ENCODE measurements at regions not wholly inside any gene's neighbourhood (a gene's known extent, or its start where the extent isn't known, plus 50 kb on each side); places are given as distances from the start of the nearest gene placed in this dataset.

DNA sequence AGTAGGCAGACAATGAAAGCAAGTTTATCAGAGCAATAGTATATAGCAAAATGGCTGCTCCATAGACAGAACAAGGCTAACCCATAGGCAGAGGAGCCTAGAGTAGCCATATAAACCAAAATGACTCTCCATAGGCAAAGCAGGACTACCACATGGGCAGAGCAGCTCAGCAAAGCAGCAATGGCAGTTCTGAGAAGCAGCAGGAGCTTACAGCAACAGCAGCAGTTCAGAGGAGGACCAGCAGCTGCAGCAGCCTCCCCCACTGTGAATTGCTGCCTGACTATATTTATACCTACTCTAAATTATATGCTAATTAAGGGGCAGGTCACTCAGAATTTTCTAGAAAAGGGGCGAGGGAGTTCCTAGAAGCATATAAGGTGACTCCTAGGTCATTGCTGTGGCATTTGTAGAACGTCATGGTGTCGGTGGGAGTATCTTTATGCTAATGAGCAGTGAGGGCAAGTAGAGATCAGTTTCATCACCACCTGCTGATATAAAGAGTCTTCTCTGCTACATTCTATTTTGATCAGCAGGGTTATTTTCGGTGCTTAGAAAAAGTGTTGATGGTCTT lies 1115.5 kb downstream of the DTWD2 start:
- in situ Hi-C loops (cut with MboI) = no loop called here
- H3K36me3 ChIP-seq (ENCODE audit: control insufficient read depth in 2 of 2, insufficient read depth in 2 of 2, low read length in 1 of 2) = no peaks in the 10 kb centered on the region
- CTCF ChIA-PET = no interaction called here
- no peaks in the 10 kb centered on the region for H3K27me3 ChIP-seq (replicated peaks in 1 of 2; ENCODE audit: control insufficient read depth in 2 of 2, insufficient read depth in 2 of 2, low read length in 1 of 2)
- no peak overlapping the region for H2AFZ ChIP-seq (ENCODE audit: control insufficient read depth, low read depth, low read length)
- H3K4me1 ChIP-seq (ENCODE audit: control insufficient read depth, insufficient read depth, low read length) = no peaks in the 10 kb centered on the region
- no peak for FAIRE-seq
- TF ChIP-seq NFYB (IDR thresholded peaks at IDR 0.05; ENCODE audit: insufficient read depth, low read depth, low read length) = no peak
- TF ChIP-seq, protein P1, sequence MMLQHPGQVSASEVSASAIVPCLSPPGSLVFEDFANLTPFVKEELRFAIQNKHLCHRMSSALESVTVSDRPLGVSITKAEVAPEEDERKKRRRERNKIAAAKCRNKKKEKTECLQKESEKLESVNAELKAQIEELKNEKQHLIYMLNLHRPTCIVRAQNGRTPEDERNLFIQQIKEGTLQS (IDR thresholded peaks at IDR 0.05; ENCODE audit: borderline replicate concordance, extremely low read depth, low read depth, low read length) = no peak
- TF ChIP-seq HDAC2 (IDR thresholded peaks at IDR 0.05) = no peak
- no peak for TF ChIP-seq ASH2L (IDR thresholded peaks at IDR 0.05; ENCODE audit: borderline replicate concordance, low read depth)
- H3K9me3 ChIP-seq (replicated peaks; ENCODE audit: control insufficient read depth, insufficient read depth, low read length) = no peaks in the 10 kb centered on the region
- SMC1A ChIA-PET (ENCODE audit: uncharacterized antibody, unreplicated experiment) = no interaction called here
- intact Hi-C loops (cut with micrococcal nuclease; ENCODE audit: unreplicated experiment) = no loop called here
- POLR2A ChIA-PET = no interaction called here
- WGBS (ENCODE audit: insufficient coverage, insufficient replicate concordance, low lambda C conversion rate, missing lambda C conversion rate) = 31% methylated on average over 4 of the region's 4 CpGs
- no peak overlapping the region for H3K4me2 ChIP-seq (ENCODE audit: control insufficient read depth, insufficient read depth)
- no peak overlapping the region for H3K27ac ChIP-seq (ENCODE audit: control insufficient read depth, insufficient read depth)
- no peak for ATAC-seq
- DNase-seq (ENCODE audit: low read depth, low spot score) = no peak
- no peak overlapping the region for H3K4me3 ChIP-seq
- H3K9ac ChIP-seq (ENCODE audit: control insufficient read depth, insufficient read depth, low read length) = no peak overlapping the region
- RAD21 ChIA-PET (ENCODE audit: unreplicated experiment) = no interaction called here
- H3K79me2 ChIP-seq (ENCODE audit: control insufficient read depth, insufficient read depth, low read length) = no peaks in the 10 kb centered on the region
- no TSS peak for BruUV-seq (replicated peaks)
- H4K20me1 ChIP-seq (ENCODE audit: control insufficient read depth, insufficient read depth) = no peaks in the 10 kb centered on the region

DNA sequence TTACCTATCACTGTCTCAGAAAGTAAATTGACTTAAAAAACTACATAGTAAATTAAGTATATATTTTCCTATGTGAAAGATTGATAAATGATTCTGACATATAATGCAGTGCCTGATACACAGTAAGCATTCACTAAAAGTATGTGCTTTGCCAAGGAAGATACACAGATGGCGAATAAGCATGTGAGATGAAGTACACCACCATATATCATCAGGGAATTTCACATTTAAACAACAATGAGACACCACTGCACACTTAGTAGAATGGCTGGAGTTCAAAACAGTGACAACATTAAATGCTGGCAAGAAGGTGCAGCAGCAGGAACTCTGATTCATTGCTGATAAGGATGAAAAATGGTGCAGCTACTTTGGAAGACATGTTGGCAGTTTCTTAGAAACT lies 1118.8 kb downstream of the DTWD2 start:
- Histone ChIP-seq H3K36me3 (ENCODE audit: control insufficient read depth in 2 of 2, insufficient read depth in 2 of 2, low read length in 1 of 2) (no peaks in the 10 kb centered on the region), H3K27me3 (replicated peaks in 1 of 2; ENCODE audit: control insufficient read depth in 2 of 2, insufficient read depth in 2 of 2, low read length in 1 of 2) (no peaks in the 10 kb centered on the region), H3K4me1 (ENCODE audit: control insufficient read depth, insufficient read depth, low read length) (no peaks in the 10 kb centered on the region), H3K4me3 (no peak overlapping the region), H4K20me1 (ENCODE audit: control insufficient read depth, insufficient read depth) (no peaks in the 10 kb centered on the region), H2AFZ (ENCODE audit: control insufficient read depth, low read depth, low read length) (no peak overlapping the region), H3K4me2 (ENCODE audit: control insufficient read depth, insufficient read depth) (no peak overlapping the region), H3K79me2 (ENCODE audit: control insufficient read depth, insufficient read depth, low read length) (no peaks in the 10 kb centered on the region), H3K9me3 (replicated peaks; ENCODE audit: control insufficient read depth, insufficient read depth, low read length) (no peaks in the 10 kb centered on the region), H3K27ac (ENCODE audit: control insufficient read depth, insufficient read depth) (no peak overlapping the region), H3K9ac (ENCODE audit: control insufficient read depth, insufficient read depth, low read length) (no peak overlapping the region)
- in situ Hi-C loops (cut with MboI) (no loop called here), intact Hi-C loops (cut with micrococcal nuclease; ENCODE audit: unreplicated experiment) (no loop called here)
- no peak for DNase-seq (ENCODE audit: low read depth, low spot score)
- FAIRE-seq = no peak
- ChIA-PET CTCF (no interaction called here), POLR2A (interaction anchor here (0.7 kb wide), 1 partner anchor 123 kb away, joined by 4 read pairs; no protein-coding TSS in a partner anchor), RAD21 (ENCODE audit: unreplicated experiment) (no interaction called here), SMC1A (ENCODE audit: uncharacterized antibody, unreplicated experiment) (interaction anchor here (0.6 kb wide), 2 partner anchors 35 to 113 kb away, joined by 3 to 4 read pairs; no protein-coding TSS in a partner anchor)
- WGBS (ENCODE audit: insufficient coverage, insufficient replicate concordance, low lambda C conversion rate, missing lambda C conversion rate) = 5% methylated on average over 1 of the region's 1 CpG
- ATAC-seq = no peak
- BruUV-seq (replicated peaks) = no TSS peak
- TF ChIP-seq ZBED1 (IDR thresholded peaks at IDR 0.05; ENCODE audit: borderline replicate concordance) (no peak), NFYB (IDR thresholded peaks at IDR 0.05; ENCODE audit: insufficient read depth, low read depth, low read length) (no peak), SREBF2 (IDR thresholded peaks at IDR 0.05; ENCODE audit: low read length) (no peak), BCL11A (IDR thresholded peaks at IDR 0.05; ENCODE audit: low read depth, low read length) (no peak)
- TF ChIP-seq, protein P2, sequence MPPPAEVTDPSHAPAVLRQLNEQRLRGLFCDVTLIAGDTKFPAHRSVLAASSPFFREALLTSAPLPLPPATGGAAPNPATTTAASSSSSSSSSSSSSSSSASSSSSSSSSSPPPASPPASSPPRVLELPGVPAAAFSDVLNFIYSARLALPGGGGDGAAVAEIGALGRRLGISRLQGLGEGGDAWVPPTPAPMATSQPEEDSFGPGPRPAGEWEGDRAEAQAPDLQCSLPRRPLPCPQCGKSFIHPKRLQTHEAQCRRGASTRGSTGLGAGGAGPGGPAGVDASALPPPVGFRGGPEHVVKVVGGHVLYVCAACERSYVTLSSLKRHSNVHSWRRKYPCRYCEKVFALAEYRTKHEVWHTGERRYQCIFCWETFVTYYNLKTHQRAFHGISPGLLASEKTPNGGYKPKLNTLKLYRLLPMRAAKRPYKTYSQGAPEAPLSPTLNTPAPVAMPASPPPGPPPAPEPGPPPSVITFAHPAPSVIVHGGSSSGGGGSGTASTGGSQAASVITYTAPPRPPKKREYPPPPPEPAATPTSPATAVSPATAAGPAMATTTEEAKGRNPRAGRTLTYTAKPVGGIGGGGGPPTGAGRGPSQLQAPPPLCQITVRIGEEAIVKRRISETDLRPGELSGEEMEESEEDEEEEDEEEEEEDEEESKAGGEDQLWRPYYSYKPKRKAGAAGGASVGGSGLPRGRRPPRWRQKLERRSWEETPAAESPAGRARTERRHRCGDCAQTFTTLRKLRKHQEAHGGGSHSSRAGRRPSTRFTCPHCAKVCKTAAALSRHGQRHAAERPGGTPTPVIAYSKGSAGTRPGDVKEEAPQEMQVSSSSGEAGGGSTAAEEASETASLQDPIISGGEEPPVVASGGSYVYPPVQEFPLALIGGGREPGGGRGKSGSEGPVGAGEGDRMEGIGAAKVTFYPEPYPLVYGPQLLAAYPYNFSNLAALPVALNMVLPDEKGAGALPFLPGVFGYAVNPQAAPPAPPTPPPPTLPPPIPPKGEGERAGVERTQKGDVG (CRISPR knock-in tag; IDR thresholded peaks at IDR 0.05) = no peak
- TF ChIP-seq, protein P3, sequence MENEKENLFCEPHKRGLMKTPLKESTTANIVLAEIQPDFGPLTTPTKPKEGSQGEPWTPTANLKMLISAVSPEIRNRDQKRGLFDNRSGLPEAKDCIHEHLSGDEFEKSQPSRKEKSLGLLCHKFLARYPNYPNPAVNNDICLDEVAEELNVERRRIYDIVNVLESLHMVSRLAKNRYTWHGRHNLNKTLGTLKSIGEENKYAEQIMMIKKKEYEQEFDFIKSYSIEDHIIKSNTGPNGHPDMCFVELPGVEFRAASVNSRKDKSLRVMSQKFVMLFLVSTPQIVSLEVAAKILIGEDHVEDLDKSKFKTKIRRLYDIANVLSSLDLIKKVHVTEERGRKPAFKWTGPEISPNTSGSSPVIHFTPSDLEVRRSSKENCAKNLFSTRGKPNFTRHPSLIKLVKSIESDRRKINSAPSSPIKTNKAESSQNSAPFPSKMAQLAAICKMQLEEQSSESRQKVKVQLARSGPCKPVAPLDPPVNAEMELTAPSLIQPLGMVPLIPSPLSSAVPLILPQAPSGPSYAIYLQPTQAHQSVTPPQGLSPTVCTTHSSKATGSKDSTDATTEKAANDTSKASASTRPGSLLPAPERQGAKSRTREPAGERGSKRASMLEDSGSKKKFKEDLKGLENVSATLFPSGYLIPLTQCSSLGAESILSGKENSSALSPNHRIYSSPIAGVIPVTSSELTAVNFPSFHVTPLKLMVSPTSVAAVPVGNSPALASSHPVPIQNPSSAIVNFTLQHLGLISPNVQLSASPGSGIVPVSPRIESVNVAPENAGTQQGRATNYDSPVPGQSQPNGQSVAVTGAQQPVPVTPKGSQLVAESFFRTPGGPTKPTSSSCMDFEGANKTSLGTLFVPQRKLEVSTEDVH (IDR thresholded peaks at IDR 0.05; ENCODE audit: low read depth, partially characterized antibody) = no peak
- TF ChIP-seq, protein P4, sequence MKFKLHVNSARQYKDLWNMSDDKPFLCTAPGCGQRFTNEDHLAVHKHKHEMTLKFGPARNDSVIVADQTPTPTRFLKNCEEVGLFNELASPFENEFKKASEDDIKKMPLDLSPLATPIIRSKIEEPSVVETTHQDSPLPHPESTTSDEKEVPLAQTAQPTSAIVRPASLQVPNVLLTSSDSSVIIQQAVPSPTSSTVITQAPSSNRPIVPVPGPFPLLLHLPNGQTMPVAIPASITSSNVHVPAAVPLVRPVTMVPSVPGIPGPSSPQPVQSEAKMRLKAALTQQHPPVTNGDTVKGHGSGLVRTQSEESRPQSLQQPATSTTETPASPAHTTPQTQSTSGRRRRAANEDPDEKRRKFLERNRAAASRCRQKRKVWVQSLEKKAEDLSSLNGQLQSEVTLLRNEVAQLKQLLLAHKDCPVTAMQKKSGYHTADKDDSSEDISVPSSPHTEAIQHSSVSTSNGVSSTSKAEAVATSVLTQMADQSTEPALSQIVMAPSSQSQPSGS (IDR thresholded peaks at IDR 0.05; ENCODE audit: low read length) = no peak

All from GM12878 (cell line).